ENCODE measurements at regions not wholly inside any gene's neighbourhood (a gene's known extent, or its start where the extent isn't known, plus 50 kb on each side); places are given as distances from the start of the nearest gene placed in this dataset.

GRCh38 chr4:41478518-41478917, 59.4 kb upstream of the LIMCH1 start:
- Histone ChIP-seq H2AFZ (ENCODE audit: low read length) (no peak overlapping the region), H3K9me3 (ENCODE audit: low read depth, low read length) (no peaks in the 10 kb centered on the region), H3K4me3 (ENCODE audit: insufficient read depth, low read length) (no peak overlapping the region), H3K79me2 (ENCODE audit: insufficient read depth, low read length) (no peaks in the 10 kb centered on the region), H3K27ac (ENCODE audit: low read depth, low read length) (no peak overlapping the region), H3K36me3 (ENCODE audit: insufficient read depth, low read length) (no peaks in the 10 kb centered on the region), H3K27me3 (ENCODE audit: insufficient read depth, low read length) (no peaks in the 10 kb centered on the region), H3K4me2 (ENCODE audit: insufficient read depth, low read length) (no peak overlapping the region), H4K20me1 (ENCODE audit: insufficient read depth, low read length) (no peaks in the 10 kb centered on the region), H3K4me1 (ENCODE audit: insufficient read depth, low read length) (no peaks in the 10 kb centered on the region)
- no peak for TF ChIP-seq CTCF (IDR thresholded peaks at IDR 0.05; ENCODE audit: extremely low read depth, low read depth, low read length)
- no peak for DNase-seq (ENCODE audit: insufficient read length, low spot score, missing footprints)

DNA sequence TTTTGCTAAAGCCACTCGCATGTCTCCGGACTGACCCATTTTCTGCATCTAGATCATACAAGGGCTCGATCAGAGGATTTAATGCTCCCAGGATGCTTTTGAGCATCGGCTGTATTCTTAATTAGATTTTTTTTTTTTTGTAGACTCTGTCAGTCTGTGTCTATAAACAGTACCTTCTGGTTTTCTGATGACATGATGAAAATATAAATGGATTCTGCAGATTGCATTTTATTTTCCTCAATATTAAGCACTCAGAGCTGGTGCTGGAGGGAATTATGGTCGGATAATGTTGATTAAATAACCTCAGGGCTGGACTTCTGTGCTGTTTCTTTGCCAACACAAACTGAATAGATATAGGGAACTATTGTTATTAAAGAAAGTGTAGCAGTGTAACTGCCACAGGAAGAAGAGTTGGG, 57.1 kb upstream of the LIMCH1 start:
- no peaks in the 10 kb centered on the region for H4K20me1 ChIP-seq (ENCODE audit: insufficient read depth, low read length)
- no peak overlapping the region for H3K4me2 ChIP-seq (ENCODE audit: insufficient read depth, low read length)
- H3K27ac ChIP-seq (ENCODE audit: low read depth, low read length), result no peak overlapping the region
- H3K4me1 ChIP-seq (ENCODE audit: insufficient read depth, low read length), result no peaks in the 10 kb centered on the region
- H3K27me3 ChIP-seq (ENCODE audit: insufficient read depth, low read length), result no peaks in the 10 kb centered on the region
- H3K79me2 ChIP-seq (ENCODE audit: insufficient read depth, low read length), result no peaks in the 10 kb centered on the region
- no peak for DNase-seq (ENCODE audit: insufficient read length, low spot score, missing footprints)
- no peaks in the 10 kb centered on the region for H3K9me3 ChIP-seq (ENCODE audit: low read depth, low read length)
- no peak overlapping the region for H3K4me3 ChIP-seq (ENCODE audit: insufficient read depth, low read length)
- no peak for TF ChIP-seq CTCF (IDR thresholded peaks at IDR 0.05; ENCODE audit: extremely low read depth, low read depth, low read length)
- no peak overlapping the region for H2AFZ ChIP-seq (ENCODE audit: low read length)
- no peaks in the 10 kb centered on the region for H3K36me3 ChIP-seq (ENCODE audit: insufficient read depth, low read length)

- Histone ChIP-seq H3K4me3 (ENCODE audit: insufficient read depth, low read length) (no peak overlapping the region), H2AFZ (ENCODE audit: low read length) (no peak overlapping the region), H3K4me1 (ENCODE audit: insufficient read depth, low read length) (no peaks in the 10 kb centered on the region), H4K20me1 (ENCODE audit: insufficient read depth, low read length) (no peaks in the 10 kb centered on the region), H3K27me3 (ENCODE audit: insufficient read depth, low read length) (no peaks in the 10 kb centered on the region), H3K27ac (ENCODE audit: low read depth, low read length) (no peak overlapping the region), H3K4me2 (ENCODE audit: insufficient read depth, low read length) (no peak overlapping the region), H3K36me3 (ENCODE audit: insufficient read depth, low read length) (no peaks in the 10 kb centered on the region), H3K79me2 (ENCODE audit: insufficient read depth, low read length) (no peaks in the 10 kb centered on the region), H3K9me3 (ENCODE audit: low read depth, low read length) (no peaks in the 10 kb centered on the region)
- no peak for TF ChIP-seq CTCF (IDR thresholded peaks at IDR 0.05; ENCODE audit: extremely low read depth, low read depth, low read length)
- no peak for DNase-seq (ENCODE audit: insufficient read length, low spot score, missing footprints)
These were observed 54.2 kb upstream of the LIMCH1 start for GRCh38 chr4:41483771-41484170.

DNA sequence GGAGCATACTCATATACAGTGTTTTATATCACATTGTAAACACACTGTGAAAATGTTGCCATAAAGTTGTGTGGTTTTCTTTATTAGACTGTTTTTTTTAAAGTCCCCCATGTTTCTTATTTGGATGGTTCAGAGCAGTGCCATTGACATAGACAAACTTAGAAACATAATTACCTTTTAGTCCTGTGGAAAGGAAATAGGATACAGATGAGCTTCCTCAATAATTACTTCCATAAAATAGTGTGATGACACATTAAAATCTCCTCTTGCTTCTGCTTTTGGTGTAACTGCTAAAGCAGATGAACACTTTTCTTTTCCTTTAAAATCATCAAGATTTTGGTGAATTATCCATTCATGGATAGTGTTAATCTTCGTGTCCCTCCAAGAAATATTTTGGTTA, 52.9 kb upstream of the LIMCH1 start:
- H3K9me3 ChIP-seq (ENCODE audit: low read depth, low read length), result no peaks in the 10 kb centered on the region
- H3K79me2 ChIP-seq (ENCODE audit: insufficient read depth, low read length), result no peaks in the 10 kb centered on the region
- no peaks in the 10 kb centered on the region for H3K36me3 ChIP-seq (ENCODE audit: insufficient read depth, low read length)
- TF ChIP-seq CTCF (IDR thresholded peaks at IDR 0.05; ENCODE audit: extremely low read depth, low read depth, low read length), result no peak
- H3K27ac ChIP-seq (ENCODE audit: low read depth, low read length), result no peak overlapping the region
- no peak overlapping the region for H3K4me2 ChIP-seq (ENCODE audit: insufficient read depth, low read length)
- H2AFZ ChIP-seq (ENCODE audit: low read length), result no peak overlapping the region
- H3K27me3 ChIP-seq (ENCODE audit: insufficient read depth, low read length), result no peaks in the 10 kb centered on the region
- no peaks in the 10 kb centered on the region for H3K4me1 ChIP-seq (ENCODE audit: insufficient read depth, low read length)
- no peak for DNase-seq (ENCODE audit: insufficient read length, low spot score, missing footprints)
- no peaks in the 10 kb centered on the region for H4K20me1 ChIP-seq (ENCODE audit: insufficient read depth, low read length)
- no peak overlapping the region for H3K4me3 ChIP-seq (ENCODE audit: insufficient read depth, low read length)

Measured in osteoblast (primary cell).